ENCODE measurements at regions not wholly inside any gene's neighbourhood (a gene's known extent, or its start where the extent isn't known, plus 50 kb on each side); places are given as distances from the start of the nearest gene placed in this dataset.

GRCh38 chr14:81759541-81759940, 225.9 kb upstream of the SEL1L start:
- TF ChIP-seq CTCF (conservative IDR thresholded peaks at IDR 0.05; ENCODE audit: low read depth in 2 of 2) (no peak), EZH2 (IDR thresholded peaks at IDR 0.05; ENCODE audit: low read depth, unreplicated experiment) (no peak), EZH2phosphoT487 (IDR thresholded peaks at IDR 0.05; ENCODE audit: unreplicated experiment) (no peak), ZNF114 (CRISPR knock-in tag; IDR thresholded peaks at IDR 0.05) (no peak), JUNB (IDR thresholded peaks at IDR 0.05; ENCODE audit: unreplicated experiment) (no peak), POLR2AphosphoS5 (IDR thresholded peaks at IDR 0.05; ENCODE audit: low read depth) (no peak)

Data from GM23338 (cell line).